ENCODE measurements at regions not wholly inside any gene's neighbourhood (a gene's known extent, or its start where the extent isn't known, plus 50 kb on each side); places are given as distances from the start of the nearest gene placed in this dataset.

DNA sequence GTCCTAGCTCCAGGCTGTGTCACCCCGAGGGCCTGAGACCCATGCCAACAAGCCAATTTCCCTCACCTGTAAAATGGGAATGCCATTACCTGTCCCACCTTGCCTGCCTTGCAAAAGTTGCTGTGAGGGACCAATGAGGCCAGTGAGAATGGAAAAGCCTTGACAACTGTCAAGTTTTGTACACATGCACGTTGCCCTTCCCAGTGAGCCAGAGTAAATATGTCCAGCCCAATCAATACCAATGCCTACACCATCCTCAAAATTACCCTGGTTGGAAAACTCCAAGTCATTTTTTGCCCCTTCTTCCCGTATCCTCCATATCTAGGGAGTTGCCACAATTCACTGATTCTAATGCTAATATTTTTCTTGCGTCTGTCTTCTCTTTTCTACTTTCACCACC lies 73.5 kb upstream of the RASGRF1 start:
- TF ChIP-seq, protein P1, sequence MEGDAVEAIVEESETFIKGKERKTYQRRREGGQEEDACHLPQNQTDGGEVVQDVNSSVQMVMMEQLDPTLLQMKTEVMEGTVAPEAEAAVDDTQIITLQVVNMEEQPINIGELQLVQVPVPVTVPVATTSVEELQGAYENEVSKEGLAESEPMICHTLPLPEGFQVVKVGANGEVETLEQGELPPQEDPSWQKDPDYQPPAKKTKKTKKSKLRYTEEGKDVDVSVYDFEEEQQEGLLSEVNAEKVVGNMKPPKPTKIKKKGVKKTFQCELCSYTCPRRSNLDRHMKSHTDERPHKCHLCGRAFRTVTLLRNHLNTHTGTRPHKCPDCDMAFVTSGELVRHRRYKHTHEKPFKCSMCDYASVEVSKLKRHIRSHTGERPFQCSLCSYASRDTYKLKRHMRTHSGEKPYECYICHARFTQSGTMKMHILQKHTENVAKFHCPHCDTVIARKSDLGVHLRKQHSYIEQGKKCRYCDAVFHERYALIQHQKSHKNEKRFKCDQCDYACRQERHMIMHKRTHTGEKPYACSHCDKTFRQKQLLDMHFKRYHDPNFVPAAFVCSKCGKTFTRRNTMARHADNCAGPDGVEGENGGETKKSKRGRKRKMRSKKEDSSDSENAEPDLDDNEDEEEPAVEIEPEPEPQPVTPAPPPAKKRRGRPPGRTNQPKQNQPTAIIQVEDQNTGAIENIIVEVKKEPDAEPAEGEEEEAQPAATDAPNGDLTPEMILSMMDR (IDR thresholded peaks at IDR 0.05; ENCODE audit: insufficient read depth, low read depth, low read length) = no peak
- no peak for TF ChIP-seq EZH2 (IDR thresholded peaks at IDR 0.05; ENCODE audit: insufficient read depth, low read length)

Measured in astrocyte (in vitro differentiated cells and primary cell).